Activated naive CD8-positive, alpha-beta T cell treated with anti-CD3 and anti-CD28 coated beads, Interleukin-2, amount 50 U/mL, for 16 hours (primary cell): ENCODE measurements at regions not wholly inside any gene's neighbourhood (a gene's known extent, or its start where the extent isn't known, plus 50 kb on each side); places are given as distances from the start of the nearest gene placed in this dataset.

Source experiments
- DNase-seq: peaks from one replicate; pipeline ENCODE4 v3.0.0-alpha.2; 2020; ENCODE audit warnings: low read depth, low spot score

DNA sequence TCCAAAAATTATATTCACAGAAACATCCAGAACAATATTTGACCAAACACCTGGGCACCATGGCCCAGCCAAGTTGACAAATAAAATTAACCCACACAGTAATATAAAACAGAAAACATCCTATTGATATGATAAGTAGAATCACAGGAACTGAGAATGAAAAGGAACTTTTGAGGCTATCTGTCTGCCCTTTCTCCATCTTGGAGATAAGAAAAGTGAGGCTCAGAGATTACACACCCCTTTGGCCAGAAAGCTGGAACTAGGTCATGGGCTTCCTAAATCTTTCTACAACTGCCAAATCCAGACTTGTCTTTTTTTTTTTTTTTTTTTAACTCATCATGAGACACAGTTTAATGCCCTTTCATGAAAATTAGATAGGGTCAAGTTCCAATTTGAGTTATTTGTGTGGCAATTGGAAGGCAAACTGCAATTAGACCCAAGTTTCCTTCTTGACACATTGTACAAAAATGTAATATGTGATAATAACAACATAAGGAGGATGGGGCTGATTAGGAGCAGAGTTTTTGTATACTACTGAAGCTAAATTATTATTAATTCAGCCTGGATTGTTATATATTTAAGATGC lies 137.2 kb downstream of the RPL22L1 start:
- no peak for DNase-seq

DNA sequence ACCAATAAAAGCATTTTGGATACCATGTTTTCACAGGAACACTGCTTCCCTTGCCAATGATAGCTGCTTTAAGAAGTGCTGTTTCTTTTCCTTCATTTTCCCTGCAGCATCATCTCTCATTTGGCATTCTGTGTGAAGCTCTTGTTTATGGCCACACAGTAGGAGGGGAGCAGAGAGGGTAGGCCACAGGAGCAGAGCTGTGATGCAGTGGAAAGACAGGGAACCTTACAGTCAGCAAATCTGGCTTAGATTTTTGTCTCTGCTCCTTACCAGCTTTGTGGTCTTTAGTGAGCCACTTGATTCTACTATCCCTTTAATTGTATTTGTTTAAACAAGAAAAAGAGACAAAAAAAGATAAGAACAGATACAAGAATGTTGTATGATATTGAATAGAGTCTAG lies 138.7 kb downstream of the RPL22L1 start:
- DNase-seq, result no peak

DNA sequence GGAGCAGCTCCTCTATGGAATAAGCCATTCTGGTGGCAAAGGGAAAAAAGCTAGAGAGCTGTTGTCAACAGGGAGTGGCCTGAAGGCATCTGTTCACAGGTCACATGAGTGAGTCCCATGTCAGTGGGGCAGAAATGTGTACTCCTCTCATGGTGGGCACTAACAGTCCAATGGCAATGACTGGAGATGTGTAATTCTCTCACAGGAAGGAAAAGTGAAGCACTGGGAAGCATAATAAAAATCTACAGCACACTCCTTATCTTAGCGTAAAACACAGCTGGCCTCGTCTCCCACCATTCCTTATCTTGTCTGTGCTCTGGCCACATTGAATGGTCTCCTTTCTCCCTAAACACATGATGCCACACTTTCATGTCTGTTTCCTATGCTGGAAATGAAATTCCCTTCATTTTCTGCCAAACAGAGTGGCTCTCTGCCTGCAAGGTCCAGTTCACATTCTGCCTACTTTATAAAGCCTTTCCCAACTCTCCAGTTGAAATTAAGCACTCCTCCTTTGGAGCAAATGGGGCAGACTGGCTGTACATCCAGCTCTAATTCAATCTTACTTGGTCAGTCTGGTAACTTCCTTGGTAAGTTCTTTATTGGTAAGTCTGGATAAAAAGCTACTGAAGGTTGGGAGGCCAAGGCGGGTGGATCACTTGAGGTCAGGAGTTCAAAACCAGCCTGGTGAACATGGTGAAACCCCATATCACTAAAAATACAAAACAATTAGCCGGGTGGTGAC lies 139.8 kb downstream of the RPL22L1 start:
- no peak for DNase-seq

DNA sequence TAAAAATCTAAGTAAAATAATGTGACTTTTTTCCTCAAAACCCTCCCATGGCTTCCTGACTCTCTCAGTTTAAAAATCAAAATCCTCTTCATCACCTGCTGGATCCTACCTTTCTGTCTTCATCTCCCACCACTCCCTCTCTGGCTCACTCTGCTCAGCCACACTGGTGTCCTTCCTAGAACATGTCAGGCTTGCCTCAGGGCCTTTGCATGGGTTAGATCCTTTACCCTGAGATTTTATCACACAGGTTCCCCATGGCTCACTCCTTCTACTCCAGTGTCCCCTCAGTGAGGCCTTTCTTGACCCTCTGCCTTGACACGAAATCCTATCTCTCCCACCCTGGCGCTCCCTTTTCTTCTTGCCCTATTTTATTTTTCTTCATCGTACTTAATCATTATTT lies 141.8 kb downstream of the RPL22L1 start:
- no peak for DNase-seq

DNA sequence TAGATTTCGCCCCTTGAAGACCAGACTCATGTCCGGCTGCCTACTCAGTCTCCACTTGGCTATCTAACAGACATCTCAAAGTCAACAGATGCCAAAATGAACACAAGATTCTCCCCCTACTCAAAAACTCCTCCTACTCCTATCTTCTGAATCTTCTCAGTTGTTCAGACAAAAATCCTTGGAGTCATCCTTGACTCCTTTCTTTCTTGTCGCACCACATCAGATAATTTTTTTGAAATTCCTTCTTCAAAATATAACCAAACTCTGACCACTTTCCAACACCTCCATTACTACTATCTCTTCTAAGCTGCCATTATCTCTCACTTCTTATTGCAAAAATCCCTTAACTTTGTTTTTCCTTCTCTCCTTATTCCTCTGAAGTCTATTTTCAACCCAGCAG lies 141.9 kb upstream of the SLC7A14 start:
- DNase-seq, result no peak

DNA sequence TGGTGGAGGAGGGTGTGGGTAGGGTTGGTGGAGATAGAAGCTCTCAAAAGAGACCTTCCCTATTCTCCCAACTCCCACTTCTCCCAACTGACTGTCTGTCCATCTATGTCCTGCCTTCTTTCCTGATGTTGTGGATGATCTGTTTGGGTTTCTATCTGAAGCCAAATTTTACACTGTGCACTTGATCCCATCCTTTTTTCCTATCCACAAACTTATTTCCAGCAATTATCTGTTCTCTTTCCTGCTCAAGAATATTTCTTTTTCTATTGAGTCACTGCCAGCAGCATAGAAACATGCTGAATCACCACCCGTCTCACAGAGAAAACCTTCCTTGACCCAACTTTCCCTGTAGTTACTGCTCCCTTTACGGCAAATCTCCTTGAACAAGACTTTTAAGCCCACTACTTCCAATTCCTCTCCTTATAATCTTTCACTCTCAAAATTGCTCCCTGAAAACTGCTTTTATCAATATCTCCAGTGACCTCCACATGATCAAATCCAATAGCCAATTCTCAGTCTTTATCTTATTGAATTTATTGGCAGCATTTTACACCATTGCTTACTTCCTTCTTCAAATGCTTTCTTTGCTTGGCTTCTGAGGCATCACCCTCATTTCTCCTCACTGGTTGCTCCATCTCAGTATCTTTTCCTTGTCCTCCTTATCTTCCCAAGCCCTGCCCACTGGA lies 141.2 kb upstream of the SLC7A14 start:
- DNase-seq, result no peak

DNA sequence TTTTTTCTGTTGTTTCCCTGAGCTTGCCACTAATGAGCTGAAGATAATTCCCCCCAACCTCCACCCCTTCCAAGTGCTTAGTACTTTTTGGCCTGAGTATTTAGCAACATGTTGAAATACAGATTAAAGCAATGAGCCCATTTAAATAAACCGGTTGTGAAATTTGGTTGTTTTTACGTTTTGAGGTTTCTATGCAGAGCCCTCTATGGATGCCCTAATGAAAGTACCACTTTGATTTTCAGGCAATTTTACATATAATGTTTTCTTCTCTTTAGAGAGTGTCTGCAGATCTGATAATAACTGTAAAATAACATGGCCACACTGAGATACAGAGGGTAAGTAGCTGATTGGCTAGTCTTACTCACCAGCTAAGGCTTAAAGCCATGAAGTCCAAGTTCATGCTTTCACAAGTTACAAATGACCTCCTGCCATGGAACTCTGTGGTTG lies 139.4 kb upstream of the SLC7A14 start:
- no peak for DNase-seq

DNA sequence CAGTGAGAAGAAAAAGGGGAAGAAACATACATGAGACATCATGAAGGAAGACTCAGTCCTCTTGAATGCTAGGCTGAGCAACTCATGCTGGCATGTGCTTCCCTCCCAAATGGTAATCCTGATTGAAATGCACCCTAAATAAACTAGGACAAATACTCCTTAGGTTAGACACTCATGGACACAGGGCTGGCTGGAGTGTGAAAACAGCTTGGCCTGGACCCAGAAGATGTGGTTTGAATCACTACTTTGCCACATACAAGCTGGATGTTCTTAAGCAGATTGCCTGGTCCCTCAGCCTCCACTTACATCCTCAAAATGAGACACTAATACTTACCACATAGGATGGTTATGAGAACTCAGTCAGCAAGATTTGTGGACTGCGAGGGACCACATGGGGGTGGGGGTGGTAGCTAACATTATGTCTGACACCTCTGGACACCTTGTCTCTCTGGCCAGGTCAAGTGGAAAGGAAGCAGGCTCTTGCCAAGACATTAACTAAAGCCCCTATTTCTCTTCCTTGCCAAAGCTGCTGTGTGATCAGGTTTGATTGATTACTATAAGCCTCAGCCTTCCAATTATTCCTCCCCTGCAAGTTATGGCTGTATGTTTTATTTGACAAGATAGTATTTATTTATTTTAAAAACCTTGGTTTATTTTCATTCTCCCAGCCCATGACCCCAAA lies 138.9 kb upstream of the SLC7A14 start:
- DNase-seq, result no peak

DNA sequence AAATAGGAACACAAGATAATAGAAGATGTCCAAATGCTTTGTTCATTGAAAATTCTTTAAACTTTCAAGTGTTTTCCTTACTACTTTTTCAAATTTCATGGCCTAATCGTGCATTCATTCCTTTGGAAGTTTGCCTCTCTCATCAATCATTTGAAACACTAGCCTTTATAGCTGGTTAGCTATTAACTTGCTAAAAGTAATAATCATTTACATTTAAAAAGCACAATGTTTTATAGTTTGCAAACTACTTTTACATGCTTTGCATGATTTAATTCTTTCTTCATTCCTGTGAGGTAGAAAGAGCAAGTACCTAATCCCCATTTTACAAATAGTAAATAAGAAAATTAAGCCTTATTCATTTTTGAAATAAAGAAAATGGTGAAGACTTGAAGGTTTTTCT lies 137.4 kb upstream of the SLC7A14 start:
- no peak for DNase-seq

DNA sequence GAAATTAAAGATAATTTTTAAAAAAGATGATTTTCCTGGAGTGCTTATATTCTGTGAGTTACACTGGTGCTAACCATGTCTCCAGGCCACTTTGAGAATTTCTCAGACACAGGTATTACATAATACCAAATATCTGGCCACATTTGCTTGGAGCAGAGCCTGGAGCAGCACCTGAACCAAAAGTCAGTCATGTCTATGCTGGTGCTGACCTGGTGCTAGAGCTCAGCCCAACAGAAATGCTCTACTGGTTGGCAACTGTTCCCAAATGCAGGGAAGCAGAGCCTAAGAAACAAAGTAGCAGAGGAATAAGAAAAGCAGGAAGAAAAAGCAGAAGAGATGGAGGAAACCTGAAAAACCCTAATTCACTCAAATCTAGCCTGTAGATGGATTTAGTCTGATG lies 135.7 kb upstream of the SLC7A14 start:
- DNase-seq, result no peak

DNA sequence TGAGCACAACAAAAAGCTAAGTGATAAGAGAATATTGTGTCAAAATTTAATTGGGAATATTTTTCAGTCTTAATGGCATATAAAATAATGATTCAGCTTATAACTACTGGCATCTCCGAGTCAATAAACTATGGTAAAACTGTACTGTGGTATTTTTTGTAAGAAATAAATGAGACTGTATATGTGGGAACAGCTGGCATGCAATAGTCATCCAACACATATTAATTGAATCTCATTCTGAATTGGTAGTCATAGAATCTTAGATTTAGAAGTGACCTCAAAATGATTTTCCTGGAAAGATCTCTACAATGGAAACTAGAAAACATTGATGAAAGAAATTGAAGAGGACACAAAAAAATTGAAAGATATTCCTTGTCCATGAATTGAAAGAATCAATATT lies 133.4 kb upstream of the SLC7A14 start:
- DNase-seq, result no peak

DNA sequence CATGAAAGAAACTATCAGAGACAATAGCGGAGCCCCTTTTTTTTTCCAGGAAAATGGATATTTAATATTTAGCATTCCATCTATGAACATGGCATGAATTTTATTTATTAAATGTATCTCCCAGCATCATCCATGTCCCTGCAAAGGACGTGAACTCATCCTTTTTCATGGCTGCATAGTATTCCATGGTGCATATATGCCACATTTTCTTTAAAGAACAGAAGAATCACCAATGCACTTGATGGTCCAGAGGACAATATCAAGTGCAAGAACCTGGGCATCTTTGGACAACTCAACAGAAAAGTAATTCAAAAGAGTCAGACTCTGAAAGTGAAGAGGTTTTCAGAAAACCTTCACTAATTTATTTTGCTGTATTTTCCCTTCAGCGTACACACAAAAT lies 133.0 kb upstream of the SLC7A14 start:
- no peak for DNase-seq

DNA sequence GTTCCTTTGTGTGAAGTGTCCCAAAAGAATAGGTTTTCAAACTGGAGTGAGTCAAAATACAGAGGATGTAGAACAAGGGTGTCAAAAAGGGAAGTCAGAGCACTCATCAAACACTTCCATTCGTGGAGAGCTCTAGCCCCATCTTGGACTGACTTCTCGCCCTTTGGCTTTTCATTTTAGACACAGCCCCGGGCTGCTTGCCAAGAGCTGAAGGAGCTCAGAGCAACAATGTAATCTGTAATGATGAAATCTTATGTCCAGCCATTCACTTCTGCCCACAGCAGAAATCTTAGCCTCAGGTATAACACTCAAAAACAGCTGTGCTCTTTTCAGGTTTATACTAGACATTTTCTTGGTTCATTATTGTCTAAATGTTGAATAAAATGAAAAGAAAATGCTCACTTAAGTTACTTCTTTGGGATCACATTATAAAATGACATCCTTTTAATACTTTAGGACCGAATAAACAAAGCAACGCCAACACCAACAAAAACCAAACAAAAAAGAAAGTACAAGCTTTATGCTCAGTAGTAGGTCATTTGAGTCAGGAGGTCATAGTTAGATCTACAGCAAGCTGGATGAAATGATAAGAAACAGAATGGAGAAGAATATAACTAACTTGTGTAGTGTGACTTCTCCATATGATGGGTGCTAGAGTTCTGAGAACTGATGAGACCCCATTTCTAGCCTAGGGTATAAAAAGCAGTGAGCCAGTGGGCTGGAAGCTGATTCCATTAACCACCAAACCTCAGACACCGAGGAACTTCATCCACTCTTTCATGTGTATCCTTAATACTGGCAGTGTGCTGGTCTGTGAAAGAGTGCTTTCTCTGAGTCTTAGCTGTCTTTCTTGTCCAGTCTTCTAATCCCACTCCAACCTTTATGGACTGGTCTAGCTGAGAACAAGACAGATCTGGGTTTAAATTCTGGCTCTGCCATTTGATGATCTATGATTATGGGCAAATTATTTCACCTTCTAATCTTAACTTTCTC lies 131.8 kb upstream of the SLC7A14 start:
- no peak for DNase-seq

DNA sequence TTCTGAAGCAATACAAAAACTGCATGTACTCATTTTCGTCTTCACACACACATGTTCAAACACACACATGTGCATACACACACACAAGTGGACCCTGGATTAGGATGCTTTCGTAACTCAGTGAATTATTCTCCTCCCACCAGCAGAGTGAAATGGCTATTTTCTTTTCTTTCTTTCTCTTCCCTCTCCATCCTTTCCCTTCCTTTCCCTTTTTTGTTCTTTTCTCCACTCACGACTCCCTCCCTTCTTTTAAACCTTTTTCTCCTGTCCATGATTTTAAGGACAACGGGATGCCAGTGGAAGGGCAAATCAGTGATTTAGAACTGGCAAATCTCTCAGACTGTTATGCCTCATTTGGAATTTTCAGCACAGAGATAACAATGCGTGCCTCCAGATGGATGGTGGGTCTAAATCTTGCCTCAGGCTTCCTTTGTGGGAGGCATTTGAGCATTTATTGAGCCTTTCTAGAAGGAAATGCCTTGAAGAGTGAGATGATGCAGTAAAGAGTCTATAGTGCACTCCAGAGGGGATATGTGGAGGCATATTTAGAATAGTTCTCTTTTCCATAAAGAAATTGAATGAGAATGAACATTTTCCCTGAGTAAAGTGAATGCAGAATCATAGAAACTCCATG lies 130.4 kb upstream of the SLC7A14 start:
- no peak for DNase-seq

DNA sequence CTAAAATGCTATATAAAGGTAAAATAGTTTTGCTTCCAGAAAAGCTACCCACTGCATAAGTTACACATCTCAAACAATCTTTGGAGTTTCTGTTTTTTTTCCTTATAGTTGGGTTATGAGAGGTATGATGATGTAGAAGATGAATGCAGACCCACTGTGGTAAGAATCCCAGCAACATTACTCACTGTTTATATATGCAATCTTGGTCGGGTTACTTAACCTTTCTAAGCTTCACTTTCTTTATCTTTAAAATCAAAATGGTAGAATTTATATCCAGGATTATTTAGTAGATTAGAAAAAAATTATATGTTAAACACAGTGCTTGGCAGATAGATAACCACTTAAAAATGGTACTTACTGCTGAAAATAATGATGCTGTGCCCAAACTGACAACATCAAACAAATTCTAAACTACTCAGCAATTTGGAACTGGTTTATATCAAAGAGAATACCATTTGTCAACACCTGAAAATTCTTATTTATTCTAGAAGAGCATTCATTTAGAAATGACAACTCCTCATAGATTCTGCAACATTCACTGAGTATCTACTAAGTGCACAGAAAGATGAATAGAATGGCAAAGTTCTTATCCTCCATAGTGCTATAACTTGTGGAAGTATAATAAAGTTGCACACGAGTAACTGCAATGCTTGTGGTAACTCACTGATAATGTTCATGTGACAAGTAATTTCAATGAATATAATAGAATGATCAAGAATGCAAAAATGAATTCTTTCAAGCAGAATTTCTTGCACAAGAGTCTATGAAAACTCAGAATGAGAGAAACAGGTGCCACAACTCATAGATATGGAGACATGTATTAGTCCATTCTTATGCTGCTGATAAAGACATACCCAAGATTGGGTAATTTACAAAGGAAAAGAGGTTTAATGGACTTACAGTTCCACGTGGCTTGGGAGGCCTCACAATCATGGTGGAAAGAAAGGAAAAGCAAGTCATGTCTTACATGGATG lies 129.0 kb upstream of the SLC7A14 start:
- no peak for DNase-seq

DNA sequence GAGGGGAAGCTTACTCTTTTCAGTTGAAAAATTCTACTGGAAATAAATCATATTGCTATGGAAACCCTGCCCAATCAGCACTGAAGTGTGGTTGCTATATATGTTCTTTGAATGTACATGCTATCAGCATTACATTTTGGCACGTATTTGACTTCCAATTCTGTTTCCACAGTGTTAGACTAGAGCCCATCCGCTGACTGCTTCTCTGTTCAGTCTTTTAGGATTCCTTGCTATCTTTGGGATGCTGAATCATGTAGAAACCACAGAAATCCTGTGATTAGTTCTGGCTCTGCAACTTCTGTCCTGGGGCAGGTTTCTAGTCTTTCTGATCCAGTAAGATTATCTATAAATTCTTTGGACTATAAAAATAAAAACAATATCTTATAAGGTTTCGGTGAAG lies 128.2 kb upstream of the SLC7A14 start:
- DNase-seq, result no peak

DNA sequence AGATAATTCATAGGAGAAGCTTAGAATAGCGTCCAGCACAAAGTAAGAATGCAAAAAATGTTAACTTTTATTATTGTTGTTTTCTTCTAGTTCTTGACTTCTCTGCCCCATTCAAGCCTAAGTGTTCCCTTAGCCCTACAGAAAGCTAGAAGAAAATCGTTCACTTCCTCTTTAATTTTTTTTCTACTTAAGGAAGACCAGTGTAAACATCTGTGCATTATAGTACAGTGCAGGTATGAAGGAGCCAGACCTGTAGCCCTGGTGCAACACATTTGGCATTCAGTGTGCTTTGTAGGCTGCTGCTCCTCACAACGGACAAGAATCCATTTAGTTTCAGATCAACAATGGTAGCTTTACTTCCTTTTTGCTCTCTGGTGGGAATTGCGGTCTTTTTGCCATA lies 127.8 kb upstream of the SLC7A14 start:
- no peak for DNase-seq

DNA sequence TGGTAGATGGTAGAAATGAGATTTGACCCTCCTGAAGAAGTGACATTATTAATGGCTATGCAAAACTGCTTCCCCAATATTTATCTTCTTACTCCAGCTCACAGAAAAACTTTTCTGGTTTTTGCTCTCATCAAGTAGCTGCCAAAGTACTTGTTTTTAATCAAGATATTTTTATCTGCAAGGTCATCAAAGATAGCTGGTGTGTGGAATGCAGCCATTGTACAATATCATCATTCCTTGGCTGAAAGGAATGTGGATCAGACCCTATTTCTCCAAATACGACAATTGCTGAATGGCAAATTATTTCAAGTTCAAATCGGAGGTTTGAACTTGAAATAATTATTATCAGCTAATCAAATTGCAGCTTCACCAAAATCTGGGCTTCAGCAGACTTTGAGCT lies 126.9 kb upstream of the SLC7A14 start:
- DNase-seq, result no peak

DNA sequence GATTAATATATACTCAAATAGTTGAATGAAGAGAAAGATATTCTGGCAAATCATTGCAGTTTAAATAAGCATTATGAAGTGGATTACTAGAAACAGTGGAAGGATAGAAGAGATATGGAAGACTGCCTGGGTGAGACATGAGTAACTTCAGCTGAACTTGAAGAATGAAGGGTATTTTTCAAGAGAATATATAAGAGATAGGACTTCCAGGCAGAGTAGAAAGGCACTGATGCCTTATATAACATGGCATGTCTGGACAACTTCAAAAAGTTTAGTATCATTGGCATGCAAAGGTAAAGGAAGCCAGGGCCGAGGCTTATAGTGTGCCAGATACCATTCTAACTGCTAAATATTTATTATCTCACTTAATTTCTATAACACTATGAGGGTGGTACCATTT lies 126.5 kb upstream of the SLC7A14 start:
- DNase-seq, result no peak

DNA sequence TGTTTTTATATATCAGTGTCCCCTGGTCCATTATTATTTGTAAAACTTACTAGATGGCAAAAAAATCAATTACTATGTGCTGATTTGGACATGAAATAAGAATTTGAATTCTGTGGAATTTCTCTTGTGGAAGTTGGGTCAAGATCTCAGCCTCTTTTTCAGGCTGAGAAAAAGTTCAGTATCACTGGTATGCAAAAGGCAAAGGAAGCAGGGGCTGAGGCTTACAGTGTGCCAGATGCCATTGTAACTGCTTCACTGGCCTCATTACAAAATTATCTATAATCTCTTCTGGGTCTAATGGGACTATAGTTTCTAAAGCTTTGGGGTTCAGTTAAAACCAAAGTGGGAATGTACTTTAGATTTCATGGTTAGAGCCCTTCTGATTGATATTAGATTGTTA lies 125.9 kb upstream of the SLC7A14 start:
- no peak for DNase-seq
